GM23338 (cell line): ENCODE measurements at regions not wholly inside any gene's neighbourhood (a gene's known extent, or its start where the extent isn't known, plus 50 kb on each side); places are given as distances from the start of the nearest gene placed in this dataset.

Experiments
- ATAC-seq: fragments of 200-7000 bp; cut with Tn5 transposase; 3 replicates; pipeline ENCODE4 v1.9.1; 2020
- DNase-seq: peaks from one replicate; pipeline ENCODE4 v3.0.0-alpha.2; 2015; ENCODE audit warnings: low spot score
- H2AFZ ChIP-seq: fragments of 200-600 bp; sonication (generic); 2 replicates; pipeline ENCODE4 v1.8.0; 2016; ENCODE audit warnings: antibody characterized with exemption, mild to moderate bottlenecking, moderate library complexity
- H3F3A ChIP-seq: fragments of 200-600 bp; sonication (generic); replicated peaks from 2 replicates; pipeline ENCODE4 v1.8.0; 2017; ENCODE audit warnings: antibody characterized with exemption, mixed run types, low read depth
- H3K27ac ChIP-seq: fragments of 200-600 bp; sonication (generic); 2 replicates; pipeline ENCODE4 v1.6.1; 2016; ENCODE audit warnings: low read depth
- H3K27me3 ChIP-seq: fragments of 200-600 bp; sonication (generic); 2 replicates; pipeline ENCODE4 v1.8.0; 2016; ENCODE audit warnings: mild to moderate bottlenecking, mixed run types, moderate library complexity; ENCODE audit not compliant: insufficient read depth
- H3K36me3 ChIP-seq: fragments of 200-600 bp; sonication (generic); 2 replicates; pipeline ENCODE4 v1.8.0; 2016; ENCODE audit warnings: mild to moderate bottlenecking; ENCODE audit not compliant: insufficient read depth
- H3K4me1 ChIP-seq: fragments of 200-600 bp; sonication (generic); 2 replicates; pipeline ENCODE4 v1.8.0; 2016; ENCODE audit warnings: mild to moderate bottlenecking, moderate library complexity; ENCODE audit not compliant: insufficient read depth
- H3K4me2 ChIP-seq: fragments of 200-600 bp; sonication (generic); 2 replicates; pipeline ENCODE4 v1.7.1; 2017; ENCODE audit warnings: mixed run types
- H3K4me3 ChIP-seq: fragments of 200-600 bp; sonication (generic); 2 replicates; pipeline ENCODE4 v1.6.1; 2016; ENCODE audit warnings: mixed run types
- H3K79me2 ChIP-seq: fragments of 200-600 bp; sonication (generic); replicated peaks from 2 replicates; pipeline ENCODE4 v1.8.0; 2017; ENCODE audit warnings: mild to moderate bottlenecking; ENCODE audit not compliant: insufficient read depth
- H3K9me2 ChIP-seq: fragments of 200-600 bp; sonication (generic); 2 replicates; pipeline ENCODE4 v1.8.0; 2017; ENCODE audit not compliant: insufficient read depth
- H4K20me1 ChIP-seq: fragments of 200-600 bp; sonication (generic); replicated peaks from 2 replicates; pipeline ENCODE4 v1.8.0; 2017; ENCODE audit warnings: mild to moderate bottlenecking; ENCODE audit not compliant: insufficient read depth
- H3K27ac Mint-ChIP-seq: 2 replicates; pipeline ENCODE4 v1.8.0; 2020; ENCODE audit warnings: inconsistent platforms, mild to moderate bottlenecking, moderate library complexity, mixed read lengths
- H3K27me3 Mint-ChIP-seq: 3 replicates; pipeline ENCODE4 v1.8.0; 2022; ENCODE audit warnings: low read depth, mild to moderate bottlenecking, moderate library complexity, mixed read lengths, inconsistent platforms; ENCODE audit not compliant: insufficient read depth, poor library complexity
- H3K36me3 Mint-ChIP-seq: 3 replicates; pipeline ENCODE4 v1.8.0; 2021; ENCODE audit warnings: low read depth, mild to moderate bottlenecking, inconsistent platforms, moderate library complexity, mixed read lengths
- H3K4me1 Mint-ChIP-seq: 3 replicates; pipeline ENCODE4 v1.8.0; 2020; ENCODE audit warnings: mild to moderate bottlenecking, inconsistent platforms, mixed read lengths
- H3K4me3 Mint-ChIP-seq: 3 replicates; pipeline ENCODE4 v1.8.0; 2021; ENCODE audit warnings: moderate library complexity, mild to moderate bottlenecking, inconsistent platforms, mixed read lengths
- H3K9me3 Mint-ChIP-seq: 3 replicates; pipeline ENCODE4 v1.8.0; 2020; ENCODE audit warnings: moderate library complexity, mild to moderate bottlenecking, inconsistent platforms, mixed read lengths
- CREB1 ChIP-seq: fragments of 250-450 bp; sonication (Bioruptor Pico); IDR thresholded peaks from 2 replicates; pipeline ENCODE4 v1.5.0; 2020; ENCODE audit warnings: low read depth, mild to moderate bottlenecking, moderate library complexity
- CTCF ChIP-seq, 2 experiments: fragments of 200-600 bp in 1 of 2; sonication (generic) in 1 of 2; conservative IDR thresholded peaks; 2 replicates each; pipeline versions ENCODE4 v1.5.1 to v1.6.1; 2016 to 2017; ENCODE audit warnings: antibody characterized with exemption in 2 of 2, low read depth in 2 of 2, mild to moderate bottlenecking in 2 of 2, moderate library complexity in 1 of 2
- ETS1 ChIP-seq: IDR thresholded peaks from 2 replicates; pipeline ENCODE4 v1.6.1; 2016; ENCODE audit warnings: antibody characterized with exemption
- EZH2 ChIP-seq: fragments of 200-600 bp; sonication (generic); IDR thresholded peaks from one replicate; pipeline ENCODE4 v1.8.0; 2017; ENCODE audit warnings: antibody characterized with exemption, mild to moderate bottlenecking, low read depth; ENCODE audit not compliant: unreplicated experiment
- NANOG ChIP-seq: IDR thresholded peaks from 2 replicates; pipeline ENCODE4 v1.6.1; 2016; ENCODE audit warnings: antibody characterized with exemption, borderline replicate concordance
- POLR2AphosphoS5 ChIP-seq: IDR thresholded peaks from 2 replicates; pipeline ENCODE4 v1.6.1; 2016; ENCODE audit warnings: antibody characterized with exemption, low read depth
- STAT1 ChIP-seq: IDR thresholded peaks from one replicate; pipeline ENCODE4 v1.6.1; 2016; ENCODE audit warnings: antibody characterized with exemption; ENCODE audit not compliant: unreplicated experiment
- ZNF331 ChIP-seq: fragments of 250-450 bp; sonication (Bioruptor Pico); IDR thresholded peaks from 2 replicates; pipeline ENCODE4 v1.5.0; 2020; ENCODE audit warnings: low read depth, mild to moderate bottlenecking, moderate library complexity
- TF ChIP-seq, protein P1 (sequence below): fragments of 250-450 bp; sonication (Bioruptor Pico); IDR thresholded peaks from 2 replicates; pipeline ENCODE4 v1.5.0; 2020; ENCODE audit warnings: mild to moderate bottlenecking, moderate library complexity

DNA sequence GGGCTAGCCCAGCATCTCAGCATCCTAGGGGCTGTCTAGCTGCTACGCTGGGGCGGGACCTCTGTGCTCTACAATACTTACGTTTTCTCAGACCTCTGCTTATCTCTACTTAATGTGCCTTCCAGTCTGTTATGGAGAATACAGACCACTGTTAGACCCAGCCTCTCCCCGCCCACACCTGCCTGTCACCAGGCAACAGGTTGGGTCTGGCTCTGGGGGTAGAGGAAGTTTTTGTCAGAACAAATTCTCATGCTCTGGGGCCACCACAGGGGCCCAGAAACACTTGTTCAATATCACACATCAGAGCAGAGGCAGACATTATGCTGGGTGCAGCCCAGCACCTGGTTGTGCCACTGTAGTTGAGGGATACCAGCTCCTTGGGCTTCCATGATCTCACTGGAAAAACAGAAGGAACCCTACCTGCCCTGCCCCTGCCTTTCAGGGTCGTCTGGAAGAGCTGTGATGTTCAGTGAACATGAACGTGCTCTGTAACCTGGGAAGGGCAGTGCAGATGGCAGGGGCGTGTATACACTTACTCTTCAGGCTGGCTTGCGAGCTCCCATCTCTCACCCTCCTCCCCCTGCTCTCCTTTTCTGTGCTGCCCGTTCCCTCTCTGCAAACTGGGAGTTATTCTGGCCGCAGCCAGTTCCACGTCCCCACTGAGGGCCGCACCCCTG, 135.2 kb upstream of the PODXL start:
- peaks cover 25% of the 10 kb centered on the region for H3K27me3 Mint-ChIP-seq
- Histone ChIP-seq H3K27me3 (no peaks in the 10 kb centered on the region), H3K79me2 (no peaks in the 10 kb centered on the region), H3K27ac (no peak overlapping the region), H3K36me3 (no peaks in the 10 kb centered on the region), H3K4me1 (no peaks in the 10 kb centered on the region; the same call in 1 of the 2 replicates), H3K4me2 (no peak overlapping the region; the same call in 1 of the 2 replicates), H3K9me2 (no peaks in the 10 kb centered on the region), H3K4me3 (no peak overlapping the region; the same call in 1 of the 2 replicates), H2AFZ (peak overlapping the region; percentile 98; the same call in 1 of the 2 replicates), H3F3A (0 out of 2 replicates have a peak, but pooled peaks cover 2% of the 10 kb centered on the region), H4K20me1 (no peaks in the 10 kb centered on the region)
- no peak for TF ChIP-seq CTCF (conservative IDR thresholded peaks at IDR 0.05; ENCODE audit: low read depth in 2 of 2)
- TF ChIP-seq ETS1, result no peak
- no peak for TF ChIP-seq ZNF331 (CRISPR knock-in tag)
- no peak for TF ChIP-seq NANOG
- no peak for TF ChIP-seq EZH2
- no peak for TF ChIP-seq CREB1 (CRISPR knock-in tag)
- TF ChIP-seq, protein P1, sequence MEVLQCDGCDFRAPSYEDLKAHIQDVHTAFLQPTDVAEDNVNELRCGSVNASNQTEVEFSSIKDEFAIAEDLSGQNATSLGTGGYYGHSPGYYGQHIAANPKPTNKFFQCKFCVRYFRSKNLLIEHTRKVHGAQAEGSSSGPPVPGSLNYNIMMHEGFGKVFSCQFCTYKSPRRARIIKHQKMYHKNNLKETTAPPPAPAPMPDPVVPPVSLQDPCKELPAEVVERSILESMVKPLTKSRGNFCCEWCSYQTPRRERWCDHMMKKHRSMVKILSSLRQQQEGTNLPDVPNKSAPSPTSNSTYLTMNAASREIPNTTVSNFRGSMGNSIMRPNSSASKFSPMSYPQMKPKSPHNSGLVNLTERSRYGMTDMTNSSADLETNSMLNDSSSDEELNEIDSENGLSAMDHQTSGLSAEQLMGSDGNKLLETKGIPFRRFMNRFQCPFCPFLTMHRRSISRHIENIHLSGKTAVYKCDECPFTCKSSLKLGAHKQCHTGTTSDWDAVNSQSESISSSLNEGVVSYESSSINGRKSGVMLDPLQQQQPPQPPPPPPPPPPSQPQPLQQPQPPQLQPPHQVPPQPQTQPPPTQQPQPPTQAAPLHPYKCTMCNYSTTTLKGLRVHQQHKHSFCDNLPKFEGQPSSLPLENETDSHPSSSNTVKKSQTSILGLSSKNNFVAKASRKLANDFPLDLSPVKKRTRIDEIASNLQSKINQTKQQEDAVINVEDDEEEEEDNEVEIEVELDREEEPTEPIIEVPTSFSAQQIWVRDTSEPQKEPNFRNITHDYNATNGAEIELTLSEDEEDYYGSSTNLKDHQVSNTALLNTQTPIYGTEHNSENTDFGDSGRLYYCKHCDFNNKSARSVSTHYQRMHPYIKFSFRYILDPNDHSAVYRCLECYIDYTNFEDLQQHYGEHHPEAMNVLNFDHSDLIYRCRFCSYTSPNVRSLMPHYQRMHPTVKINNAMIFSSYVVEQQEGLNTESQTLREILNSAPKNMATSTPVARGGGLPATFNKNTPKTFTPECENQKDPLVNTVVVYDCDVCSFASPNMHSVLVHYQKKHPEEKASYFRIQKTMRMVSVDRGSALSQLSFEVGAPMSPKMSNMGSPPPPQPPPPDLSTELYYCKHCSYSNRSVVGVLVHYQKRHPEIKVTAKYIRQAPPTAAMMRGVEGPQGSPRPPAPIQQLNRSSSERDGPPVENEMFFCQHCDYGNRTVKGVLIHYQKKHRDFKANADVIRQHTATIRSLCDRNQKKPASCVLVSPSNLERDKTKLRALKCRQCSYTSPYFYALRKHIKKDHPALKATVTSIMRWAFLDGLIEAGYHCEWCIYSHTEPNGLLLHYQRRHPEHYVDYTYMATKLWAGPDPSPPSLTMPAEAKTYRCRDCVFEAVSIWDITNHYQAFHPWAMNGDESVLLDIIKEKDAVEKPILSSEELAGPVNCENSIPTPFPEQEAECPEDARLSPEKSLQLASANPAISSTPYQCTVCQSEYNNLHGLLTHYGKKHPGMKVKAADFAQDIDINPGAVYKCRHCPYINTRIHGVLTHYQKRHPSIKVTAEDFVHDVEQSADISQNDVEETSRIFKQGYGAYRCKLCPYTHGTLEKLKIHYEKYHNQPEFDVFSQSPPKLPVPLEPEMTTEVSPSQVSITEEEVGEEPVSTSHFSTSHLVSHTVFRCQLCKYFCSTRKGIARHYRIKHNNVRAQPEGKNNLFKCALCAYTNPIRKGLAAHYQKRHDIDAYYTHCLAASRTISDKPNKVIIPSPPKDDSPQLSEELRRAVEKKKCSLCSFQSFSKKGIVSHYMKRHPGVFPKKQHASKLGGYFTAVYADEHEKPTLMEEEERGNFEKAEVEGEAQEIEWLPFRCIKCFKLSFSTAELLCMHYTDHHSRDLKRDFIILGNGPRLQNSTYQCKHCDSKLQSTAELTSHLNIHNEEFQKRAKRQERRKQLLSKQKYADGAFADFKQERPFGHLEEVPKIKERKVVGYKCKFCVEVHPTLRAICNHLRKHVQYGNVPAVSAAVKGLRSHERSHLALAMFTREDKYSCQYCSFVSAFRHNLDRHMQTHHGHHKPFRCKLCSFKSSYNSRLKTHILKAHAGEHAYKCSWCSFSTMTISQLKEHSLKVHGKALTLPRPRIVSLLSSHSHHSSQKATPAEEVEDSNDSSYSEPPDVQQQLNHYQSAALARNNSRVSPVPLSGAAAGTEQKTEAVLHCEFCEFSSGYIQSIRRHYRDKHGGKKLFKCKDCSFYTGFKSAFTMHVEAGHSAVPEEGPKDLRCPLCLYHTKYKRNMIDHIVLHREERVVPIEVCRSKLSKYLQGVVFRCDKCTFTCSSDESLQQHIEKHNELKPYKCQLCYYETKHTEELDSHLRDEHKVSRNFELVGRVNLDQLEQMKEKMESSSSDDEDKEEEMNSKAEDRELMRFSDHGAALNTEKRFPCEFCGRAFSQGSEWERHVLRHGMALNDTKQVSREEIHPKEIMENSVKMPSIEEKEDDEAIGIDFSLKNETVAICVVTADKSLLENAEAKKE (CRISPR knock-in tag), result no peak
- TF ChIP-seq POLR2AphosphoS5, result no peak
- no peak for TF ChIP-seq STAT1
- peaks cover 12% of the 10 kb centered on the region for H3K4me1 Mint-ChIP-seq
- H3K4me3 Mint-ChIP-seq, result no peak overlapping the region
- no peaks in the 10 kb centered on the region for H3K9me3 Mint-ChIP-seq
- peak; percentile 9; the same call in 2 of the 3 replicates for ATAC-seq
- no peak overlapping the region for H3K27ac Mint-ChIP-seq
- no peak for DNase-seq
- H3K36me3 Mint-ChIP-seq, result no peaks in the 10 kb centered on the region
